ENCODE measurements at regions not wholly inside any gene's neighbourhood (a gene's known extent, or its start where the extent isn't known, plus 50 kb on each side); places are given as distances from the start of the nearest gene placed in this dataset.

- peaks cover 19% of the 10 kb centered on the region for H3K27me3 Mint-ChIP-seq
- intact Hi-C loops (cut with micrococcal nuclease): no loop called here
- peaks cover 9% of the 10 kb centered on the region for H3K9me3 Mint-ChIP-seq
- no peaks in the 10 kb centered on the region for H3K36me3 Mint-ChIP-seq (ENCODE audit: low read depth)
- H3K4me3 Mint-ChIP-seq: no peak overlapping the region
- H3K4me1 Mint-ChIP-seq (ENCODE audit: low read depth): no peaks in the 10 kb centered on the region
- H3K27ac Mint-ChIP-seq: no peak overlapping the region
Observed at GRCh38 chr9:93818827-93819472, 136.2 kb downstream of the BARX1 start.

GRCh38 chr9:93818237-93818636 lies 136.9 kb downstream of the BARX1 start:
- no peak overlapping the region for H3K27ac Mint-ChIP-seq
- no peak overlapping the region for H3K4me3 Mint-ChIP-seq
- H3K36me3 Mint-ChIP-seq (ENCODE audit: low read depth): no peaks in the 10 kb centered on the region
- H3K9me3 Mint-ChIP-seq: peaks cover 9% of the 10 kb centered on the region
- intact Hi-C loops (cut with micrococcal nuclease): no loop called here
- H3K27me3 Mint-ChIP-seq: peaks cover 20% of the 10 kb centered on the region
- no peaks in the 10 kb centered on the region for H3K4me1 Mint-ChIP-seq (ENCODE audit: low read depth)

- Mint-ChIP-seq H3K36me3 (ENCODE audit: low read depth) (no peaks in the 10 kb centered on the region), H3K4me3 (no peak overlapping the region), H3K27ac (no peak overlapping the region), H3K4me1 (ENCODE audit: low read depth) (no peaks in the 10 kb centered on the region), H3K9me3 (peaks cover 9% of the 10 kb centered on the region), H3K27me3 (peaks cover 12% of the 10 kb centered on the region)
- intact Hi-C loops (cut with micrococcal nuclease): no loop called here
Observed at GRCh38 chr9:93815677-93816076, 139.5 kb downstream of the BARX1 start.

- Mint-ChIP-seq H3K4me3 (no peak overlapping the region), H3K4me1 (ENCODE audit: low read depth) (no peaks in the 10 kb centered on the region), H3K36me3 (ENCODE audit: low read depth) (no peaks in the 10 kb centered on the region), H3K27ac (no peak overlapping the region), H3K9me3 (peaks cover 9% of the 10 kb centered on the region), H3K27me3 (peaks cover 11% of the 10 kb centered on the region)
- intact Hi-C loops (cut with micrococcal nuclease): no loop called here
Observed at GRCh38 chr9:93815135-93815534, 140.0 kb downstream of the BARX1 start.

GRCh38 chr9:93814077-93814956 lies 140.8 kb downstream of the BARX1 start:
- intact Hi-C loops (cut with micrococcal nuclease): no loop called here
- Mint-ChIP-seq H3K36me3 (ENCODE audit: low read depth) (no peaks in the 10 kb centered on the region), H3K4me3 (no peak overlapping the region), H3K4me1 (ENCODE audit: low read depth) (no peaks in the 10 kb centered on the region), H3K9me3 (peaks cover 9% of the 10 kb centered on the region), H3K27ac (no peak overlapping the region), H3K27me3 (peaks cover 10% of the 10 kb centered on the region)

- Mint-ChIP-seq H3K4me1 (ENCODE audit: low read depth) (no peaks in the 10 kb centered on the region), H3K27me3 (peaks cover 10% of the 10 kb centered on the region), H3K9me3 (peaks cover 5% of the 10 kb centered on the region), H3K4me3 (no peak overlapping the region), H3K27ac (no peak overlapping the region), H3K36me3 (ENCODE audit: low read depth) (no peaks in the 10 kb centered on the region)
- intact Hi-C loops (cut with micrococcal nuclease): no loop called here
Observed at GRCh38 chr9:93813221-93814076, 141.7 kb downstream of the BARX1 start.

DNA sequence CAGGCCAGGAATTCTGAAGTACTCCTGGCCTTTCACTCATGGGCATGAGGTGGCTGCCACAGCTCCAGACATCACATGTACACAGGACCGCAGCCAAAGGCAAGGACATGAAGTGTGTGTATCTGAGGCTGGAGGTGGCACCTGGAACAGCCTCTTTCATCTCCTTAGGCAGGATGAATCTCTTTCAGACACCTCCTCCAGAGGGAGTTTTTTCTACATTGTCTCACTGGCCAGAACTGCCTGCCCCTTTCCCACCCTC lies 142.8 kb downstream of the BARX1 start:
- H3K27me3 Mint-ChIP-seq: peaks cover 10% of the 10 kb centered on the region
- no peaks in the 10 kb centered on the region for H3K9me3 Mint-ChIP-seq
- no peaks in the 10 kb centered on the region for H3K36me3 Mint-ChIP-seq (ENCODE audit: low read depth)
- H3K4me1 Mint-ChIP-seq (ENCODE audit: low read depth): no peaks in the 10 kb centered on the region
- no peak overlapping the region for H3K4me3 Mint-ChIP-seq
- no peak overlapping the region for H3K27ac Mint-ChIP-seq
- intact Hi-C loops (cut with micrococcal nuclease): no loop called here

- no peaks in the 10 kb centered on the region for H3K4me1 Mint-ChIP-seq (ENCODE audit: low read depth)
Observed at GRCh38 chr9:93810028-93810971, 144.9 kb downstream of the BARX1 start.

DNA sequence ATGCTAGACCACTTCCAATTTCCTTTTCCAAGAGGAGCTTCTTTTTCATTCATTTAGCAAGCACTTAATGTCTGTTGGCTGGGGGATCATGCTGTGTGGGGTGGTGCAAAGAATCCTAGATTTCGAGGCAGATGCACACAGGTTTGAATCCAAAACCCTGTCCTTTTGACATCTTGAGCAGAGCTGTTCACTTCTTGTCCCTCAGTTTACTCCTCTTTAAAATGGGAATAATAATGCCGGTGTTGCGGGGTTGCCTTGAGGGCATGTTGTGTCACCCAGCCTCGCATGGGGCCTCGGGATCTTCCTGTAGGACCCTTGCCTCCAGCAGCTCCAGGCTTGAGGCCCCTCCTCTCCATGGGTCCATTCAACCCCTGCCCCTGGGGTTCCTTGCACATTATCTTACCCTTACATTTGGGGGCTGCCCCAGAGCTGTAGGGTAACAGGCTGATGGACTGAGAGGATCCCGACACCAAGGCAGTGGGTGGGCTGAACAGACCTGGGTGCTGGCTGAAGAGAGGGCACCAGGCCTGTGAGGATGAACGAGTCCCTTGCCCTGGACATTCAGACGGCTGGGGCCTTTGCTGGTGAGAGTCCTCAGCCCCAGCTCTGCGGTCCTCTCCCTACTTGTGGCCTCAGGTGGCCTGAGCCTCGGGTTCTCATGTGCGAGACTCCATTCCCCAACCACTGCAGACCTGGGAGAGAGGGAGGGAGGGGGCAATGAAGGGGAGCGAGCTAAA lies 145.8 kb downstream of the BARX1 start:
- Mint-ChIP-seq H3K27me3 (peaks cover 6% of the 10 kb centered on the region), H3K36me3 (ENCODE audit: low read depth) (no peaks in the 10 kb centered on the region), H3K9me3 (no peaks in the 10 kb centered on the region), H3K4me1 (ENCODE audit: low read depth) (no peaks in the 10 kb centered on the region), H3K4me3 (no peak overlapping the region), H3K27ac (no peak overlapping the region)
- intact Hi-C loops (cut with micrococcal nuclease): no loop called here

More at GRCh38 chr9:93810028-93810971, 144.9 kb downstream of the BARX1 start:
- intact Hi-C loops (cut with micrococcal nuclease): no loop called here
- Mint-ChIP-seq H3K27me3 (peaks cover 6% of the 10 kb centered on the region), H3K36me3 (ENCODE audit: low read depth) (no peaks in the 10 kb centered on the region), H3K4me3 (no peak overlapping the region), H3K9me3 (no peaks in the 10 kb centered on the region), H3K27ac (no peak overlapping the region)

DNA sequence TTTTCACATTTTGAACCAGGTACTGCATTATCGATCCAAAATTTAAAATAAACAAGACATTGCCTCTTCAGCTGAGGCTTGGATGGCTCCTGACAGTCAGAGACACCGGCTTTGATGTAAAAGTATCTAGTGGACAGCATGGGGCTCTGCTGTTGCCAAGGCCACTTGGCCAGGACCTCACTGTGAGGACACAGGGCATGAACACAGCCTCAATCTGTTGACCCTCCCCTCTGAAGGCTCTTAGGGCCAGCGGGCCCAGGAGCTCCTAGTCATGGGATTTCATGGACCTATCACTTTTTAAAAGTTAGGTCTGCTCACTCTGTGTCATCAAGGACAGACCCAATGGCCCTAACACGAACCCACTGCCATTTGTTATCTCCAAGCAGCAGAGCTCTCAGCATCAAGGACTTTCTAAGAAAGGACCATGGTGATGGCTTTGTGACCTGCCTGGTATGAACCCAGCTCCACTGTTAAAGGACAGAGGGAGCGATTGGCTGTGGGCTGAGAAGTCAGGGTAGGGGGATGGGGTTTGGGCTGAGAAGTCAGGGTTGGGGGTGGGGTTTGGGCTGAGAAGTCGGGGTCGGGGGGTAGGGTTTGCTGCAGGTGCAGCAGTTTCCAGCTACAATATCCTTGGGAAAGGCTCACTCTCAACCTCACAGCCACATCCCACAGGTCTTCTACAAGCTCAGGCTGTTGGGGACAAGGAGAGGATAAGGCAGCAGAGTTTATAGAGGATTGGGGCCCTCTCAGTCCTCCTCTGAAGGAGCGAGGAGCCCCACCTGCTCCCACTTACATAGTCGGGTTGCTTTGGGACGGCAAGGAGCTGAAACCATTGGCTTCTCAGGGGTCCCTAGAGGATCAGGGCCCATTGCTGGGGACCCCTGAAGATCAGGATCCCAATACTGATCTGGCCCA lies 146.8 kb downstream of the BARX1 start:
- peaks cover 4% of the 10 kb centered on the region for H3K27me3 Mint-ChIP-seq
- H3K4me3 Mint-ChIP-seq: no peak overlapping the region
- H3K27ac Mint-ChIP-seq: no peak overlapping the region
- H3K36me3 Mint-ChIP-seq (ENCODE audit: low read depth): no peaks in the 10 kb centered on the region
- intact Hi-C loops (cut with micrococcal nuclease): no loop called here
- H3K9me3 Mint-ChIP-seq: no peaks in the 10 kb centered on the region
- no peaks in the 10 kb centered on the region for H3K4me1 Mint-ChIP-seq (ENCODE audit: low read depth)

- no peaks in the 10 kb centered on the region for H3K36me3 Mint-ChIP-seq (ENCODE audit: low read depth)
- H3K27me3 Mint-ChIP-seq: peaks cover 2% of the 10 kb centered on the region
- no peaks in the 10 kb centered on the region for H3K4me1 Mint-ChIP-seq (ENCODE audit: low read depth)
- no peak overlapping the region for H3K27ac Mint-ChIP-seq
- H3K4me3 Mint-ChIP-seq: no peak overlapping the region
- intact Hi-C loops (cut with micrococcal nuclease): no loop called here
- H3K9me3 Mint-ChIP-seq: no peaks in the 10 kb centered on the region
Observed at GRCh38 chr9:93807166-93808074, 147.7 kb downstream of the BARX1 start.
